Motor neuron (in vitro differentiated cells): ENCODE measurements at regions not wholly inside any gene's neighbourhood (a gene's known extent, or its start where the extent isn't known, plus 50 kb on each side); places are given as distances from the start of the nearest gene placed in this dataset.

ENCODE experiments used
- ATAC-seq, 8 experiments: fragments of 200-7000 bp; cut with Tn5 transposase; replicated peaks in 6 of 8; 2 replicates each; pipeline ENCODE4 v1.8.0; 2021; ENCODE audit warnings: mild to moderate bottlenecking in 8 of 8, moderate library complexity in 8 of 8
- H3K27ac ChIP-seq, 2 donors: fragments of 250-450 bp; sonication (Bioruptor Pico); 2 replicates each; pipeline ENCODE4 v1.9.0; 2021; ENCODE audit warnings: antibody characterized with exemption in 2 of 2, mild to moderate bottlenecking in 2 of 2, moderate library complexity in 1 of 2
- H3K4me1 ChIP-seq, 2 donors: fragments of 250-450 bp; sonication (Bioruptor Pico); replicated peaks in 1 of 2; 2 replicates each; pipeline ENCODE4 v1.6.1; 2021; ENCODE audit warnings: antibody characterized with exemption in 2 of 2, mild to moderate bottlenecking in 2 of 2, moderate library complexity in 1 of 2
- H3K4me3 ChIP-seq, 5 donors: fragments of 250-450 bp; sonication (Bioruptor Pico); 2 replicates each; pipeline ENCODE4 v1.9.0; 2021; ENCODE audit warnings: antibody characterized with exemption in 5 of 5, mild to moderate bottlenecking in 5 of 5, moderate library complexity in 4 of 5
- WGBS, 10 experiments: fragments of 450-650 bp; shearing (Covaris generic); methylation state at CpG; one replicate each; pipeline ENCODE4 v1.0.0; 2022; 5-methylcytosine and 5-hydroxymethylcytosine counted together
- in situ Hi-C, 9 experiments: fragments of 400-800 bp; cut with MboI; loops; one replicate each; pipeline ENCODE4 v1.15.0; 2021; ENCODE audit warnings: low sequenced_read_pairs in 9 of 9, low pct_unique_long_range_greater_than_20kb in 2 of 9; ENCODE audit not compliant: unreplicated experiment in 9 of 9

- ATAC-seq, result no peak
- H3K27ac ChIP-seq, result no peak overlapping the region
- WGBS, 10 experiments, result 72 to 100% (median 91%) methylated on average over 3 to 8 of the region's 8 CpGs
- peaks cover 0 to 3% of the 10 kb centered on the region in 2 donors for H3K4me1 ChIP-seq
- H3K4me3 ChIP-seq, result no peak overlapping the region
- in situ Hi-C loops, result no loop called here
These were observed 50.7 kb upstream of the NOCT start for GRCh38 chr4:138964716-138965426.

GRCh38 chr4:138963412-138963811, 52.2 kb upstream of the NOCT start:
- no peak overlapping the region for H3K4me3 ChIP-seq
- peaks cover 0 to 3% of the 10 kb centered on the region in 2 donors for H3K4me1 ChIP-seq
- 17 to 86% (median 34%) methylated on average over 1 of the region's 4 CpGs; no CpG with 5 or more reads in 4 of the 10 experiments for WGBS, 10 experiments
- H3K27ac ChIP-seq, result no peak overlapping the region
- no peak for ATAC-seq
- in situ Hi-C loops, result no loop called here

- in situ Hi-C loops, result no loop called here
- ATAC-seq, result peak in 1 of 8 experiments; percentile 19
- 0 to 100% (median 75%) methylated on average over 1 of the region's 1 CpG; no CpG with 5 or more reads in 5 of the 10 experiments for WGBS, 10 experiments
- Histone ChIP-seq H3K4me3 (no peak overlapping the region), H3K4me1 (peaks cover 0 to 3% of the 10 kb centered on the region in 2 donors), H3K27ac (no peak overlapping the region)
These were observed 53.9 kb upstream of the NOCT start for GRCh38 chr4:138961664-138962063.

GRCh38 chr4:138961129-138961528, 54.5 kb upstream of the NOCT start:
- WGBS, 10 experiments, result 17 to 100% (median 61%) methylated on average over 1 to 3 of the region's 5 CpGs; no CpG with 5 or more reads in 2 of the 10 experiments
- Histone ChIP-seq H3K27ac (no peak overlapping the region), H3K4me3 (no peak overlapping the region), H3K4me1 (peaks cover 0 to 3% of the 10 kb centered on the region in 2 donors)
- in situ Hi-C loops, result no loop called here
- ATAC-seq, result peak in 3 of 8 experiments; percentile 23 to 73 (median 47)

GRCh38 chr4:138960175-138960710, 55.3 kb upstream of the NOCT start:
- in situ Hi-C loops, result no loop called here
- 51 to 93% (median 72%) methylated on average over 1 to 4 of the region's 4 CpGs for WGBS, 10 experiments
- H3K4me3 ChIP-seq, result no peak overlapping the region
- no peak overlapping the region for H3K27ac ChIP-seq
- no peak for ATAC-seq
- H3K4me1 ChIP-seq, result peaks cover 0 to 3% of the 10 kb centered on the region in 2 donors

GRCh38 chr4:138959097-138959815, 56.3 kb upstream of the NOCT start:
- H3K4me1 ChIP-seq, result peaks cover 0 to 3% of the 10 kb centered on the region in 2 donors
- no peak overlapping the region for H3K4me3 ChIP-seq
- H3K27ac ChIP-seq, result no peak overlapping the region
- no peak for ATAC-seq
- whole genome bisulfite sequencing, 10 experiments, result 13 to 100% (median 77%) methylated on average over 1 to 5 of the region's 5 CpGs
- in situ Hi-C loops, result no loop called here

- H3K27ac ChIP-seq, result no peak overlapping the region
- H3K4me1 ChIP-seq, result peaks cover 0 to 3% of the 10 kb centered on the region in 2 donors
- H3K4me3 ChIP-seq, result no peak overlapping the region
- in situ Hi-C loops, result no loop called here
- ATAC-seq, result no peak
- 48 to 100% (median 88%) methylated on average over 2 to 3 of the region's 3 CpGs; no CpG with 5 or more reads in 2 of the 10 experiments for WGBS, 10 experiments
These were observed 57.1 kb upstream of the NOCT start for GRCh38 chr4:138958519-138958918.

GRCh38 chr4:138957302-138957701, 58.3 kb upstream of the NOCT start:
- in situ Hi-C loops, result no loop called here
- no peak for ATAC-seq
- Histone ChIP-seq H3K4me3 (no peak overlapping the region), H3K27ac (no peak overlapping the region), H3K4me1 (peaks cover 0 to 3% of the 10 kb centered on the region in 2 donors)
- 63 to 100% (median 90%) methylated on average over 2 to 7 of the region's 7 CpGs; no CpG with 5 or more reads in 1 of the 10 experiments for WGBS, 10 experiments

GRCh38 chr4:138954428-138954827, 61.2 kb upstream of the NOCT start:
- WGBS, 10 experiments, result 0 to 100% (median 88%) methylated on average over 1 to 2 of the region's 2 CpGs; no CpG with 5 or more reads in 2 of the 10 experiments
- peak in 3 of 8 experiments; percentile 11 to 80 (median 44) for ATAC-seq
- Histone ChIP-seq H3K27ac (no peak overlapping the region), H3K4me1 (no peaks in the 10 kb centered on the region), H3K4me3 (no peak overlapping the region)
- in situ Hi-C loops, result no loop called here

- Histone ChIP-seq H3K4me1 (no peaks in the 10 kb centered on the region), H3K4me3 (no peak overlapping the region), H3K27ac (no peak overlapping the region)
- peak in 3 of 8 experiments; percentile 43 to 95 (median 87) for ATAC-seq
- WGBS, 10 experiments, result 13 to 100% (median 72%) methylated on average over 1 to 2 of the region's 2 CpGs; no CpG with 5 or more reads in 1 of the 10 experiments
- in situ Hi-C loops, result no loop called here
These were observed 61.6 kb upstream of the NOCT start for GRCh38 chr4:138953961-138954371.

- H3K4me3 ChIP-seq, result no peak overlapping the region
- in situ Hi-C loops, result no loop called here
- H3K4me1 ChIP-seq, result no peaks in the 10 kb centered on the region
- no peak overlapping the region for H3K27ac ChIP-seq
- ATAC-seq, result no peak
These were observed 63.2 kb upstream of the NOCT start for GRCh38 chr4:138952411-138952810.

- Histone ChIP-seq H3K4me3 (no peak overlapping the region), H3K27ac (no peak overlapping the region), H3K4me1 (no peaks in the 10 kb centered on the region)
- ATAC-seq, result no peak
- in situ Hi-C loops, result no loop called here
- 0 to 86% (median 71%) methylated on average over 1 of the region's 1 CpG; no CpG with 5 or more reads in 3 of the 10 experiments for whole genome bisulfite sequencing, 10 experiments
These were observed 63.8 kb upstream of the NOCT start for GRCh38 chr4:138951764-138952163.

- Histone ChIP-seq H3K27ac (no peak overlapping the region), H3K4me3 (no peak overlapping the region), H3K4me1 (no peaks in the 10 kb centered on the region)
- ATAC-seq, result no peak
- in situ Hi-C loops, result no loop called here
- WGBS, 10 experiments, result 60 to 100% (median 90%) methylated on average over 1 to 2 of the region's 4 CpGs; no CpG with 5 or more reads in 6 of the 10 experiments
These were observed 65.7 kb upstream of the NOCT start for GRCh38 chr4:138949866-138950265.
